Uterus (tissue), 3 donors: ENCODE measurements at regions not wholly inside any gene's neighbourhood (a gene's known extent, or its start where the extent isn't known, plus 50 kb on each side); places are given as distances from the start of the nearest gene placed in this dataset.

Source experiments
- DNase-seq, 2 donors: peaks; one replicate each; pipeline ENCODE4 v3.0.0-alpha.2; 2019 to 2020
- H3K27ac ChIP-seq, 2 donors: fragments of 200-600 bp; sonication (generic); 1 replicate in 1 of 2; 2 replicates in 1 of 2; pipeline ENCODE4 v1.5.1; 2016 to 2018
- H3K27me3 ChIP-seq, 2 donors: fragments of 200-600 bp; sonication (generic); one replicate each; pipeline ENCODE4 v1.5.1; 2018 to 2019; ENCODE audit warnings: control low read depth in 1 of 2
- H3K36me3 ChIP-seq, 2 donors: fragments of 200-600 bp; sonication (generic); one replicate each; pipeline ENCODE4 v1.5.1; 2019; ENCODE audit warnings: control low read depth in 1 of 2
- H3K4me1 ChIP-seq, 2 donors: fragments of 200-600 bp; sonication (generic); one replicate each; pipeline ENCODE4 v1.5.1; 2018 to 2019; ENCODE audit warnings: control low read depth in 1 of 2
- H3K4me3 ChIP-seq, 2 donors: fragments of 200-600 bp; sonication (generic); 1 replicate in 1 of 2; 2 replicates in 1 of 2; pipeline ENCODE4 v1.5.1; 2018 to 2019; ENCODE audit warnings: mild to moderate bottlenecking in 1 of 2
- H3K9me3 ChIP-seq, 2 donors: fragments of 200-600 bp; sonication (generic); one replicate each; pipeline ENCODE4 v1.5.1; 2019; ENCODE audit warnings: control low read depth in 1 of 2
- CTCF ChIP-seq, 4 experiments: fragments of 200-600 bp in 2 of 4; fragments of 450-650 bp in 2 of 4; sonication (generic) in 2 of 4; IDR thresholded peaks; one replicate each; pipeline ENCODE4 v1.5.1; 2016 to 2019; ENCODE audit warnings: antibody characterized with exemption in 4 of 4, mild to moderate bottlenecking in 2 of 4, moderate library complexity in 1 of 4
- POLR2A ChIP-seq, 2 donors: fragments of 450-650 bp; IDR thresholded peaks; one replicate each; pipeline ENCODE4 v1.6.1; 2016; ENCODE audit warnings: antibody characterized with exemption in 2 of 2, mild to moderate bottlenecking in 1 of 2, moderate library complexity in 1 of 2
- intact Hi-C: fragments of 100-400 bp; cut with DNase I; formaldehyde crosslinking; loops from one replicate; pipeline ENCODE4 v1.15.1; 2023; ENCODE audit warnings: low total_unique reads
- donor health status: DM: yes; HTN: yes; CAD: no.

GRCh38 chr1:189786761-189787160 lies 690.9 kb downstream of the BRINP3 start:
- no peak for DNase-seq
- TF ChIP-seq CTCF (IDR thresholded peaks at IDR 0.05) (no peak), POLR2A (IDR thresholded peaks at IDR 0.05) (no peak)

GRCh38 chr1:189787201-189787600 lies 690.5 kb downstream of the BRINP3 start:
- H3K4me3 ChIP-seq, result no peak overlapping the region
- TF ChIP-seq CTCF (IDR thresholded peaks at IDR 0.05), result no peak
- no peak for TF ChIP-seq POLR2A (IDR thresholded peaks at IDR 0.05)
- no peaks in the 10 kb centered on the region for H3K4me1 ChIP-seq
- no peak for DNase-seq
- H3K27me3 ChIP-seq, result no peaks in the 10 kb centered on the region
- H3K27ac ChIP-seq, result no peak overlapping the region
- intact Hi-C loops, result no loop called here
- no peaks in the 10 kb centered on the region for H3K36me3 ChIP-seq
- no peaks in the 10 kb centered on the region for H3K9me3 ChIP-seq

More at GRCh38 chr1:189786761-189787160, 690.9 kb downstream of the BRINP3 start:
- Histone ChIP-seq H3K9me3 (no peaks in the 10 kb centered on the region), H3K27ac (no peak overlapping the region), H3K27me3 (no peaks in the 10 kb centered on the region), H3K4me3 (no peak overlapping the region), H3K36me3 (no peaks in the 10 kb centered on the region), H3K4me1 (no peaks in the 10 kb centered on the region)
- intact Hi-C loops, result no loop called here

- Histone ChIP-seq H3K9me3 (no peaks in the 10 kb centered on the region), H3K36me3 (no peaks in the 10 kb centered on the region), H3K27me3 (no peaks in the 10 kb centered on the region), H3K4me1 (no peaks in the 10 kb centered on the region), H3K27ac (no peak overlapping the region), H3K4me3 (no peak overlapping the region)
- no peak for TF ChIP-seq POLR2A (IDR thresholded peaks at IDR 0.05)
- TF ChIP-seq CTCF (IDR thresholded peaks at IDR 0.05), result no peak
- no peak for DNase-seq
- intact Hi-C loops, result no loop called here
Measured at GRCh38 chr1:189790335-189790734, 687.3 kb downstream of the BRINP3 start.

- no peak overlapping the region for H3K27ac ChIP-seq
- no peak for TF ChIP-seq CTCF (IDR thresholded peaks at IDR 0.05)
- no peak for TF ChIP-seq POLR2A (IDR thresholded peaks at IDR 0.05)
- H3K4me3 ChIP-seq, result no peak overlapping the region
- no peak for DNase-seq
- no peaks in the 10 kb centered on the region for H3K4me1 ChIP-seq
- no peaks in the 10 kb centered on the region for H3K36me3 ChIP-seq
- H3K27me3 ChIP-seq, result no peaks in the 10 kb centered on the region
- H3K9me3 ChIP-seq, result no peaks in the 10 kb centered on the region
- intact Hi-C loops, result no loop called here
Measured at GRCh38 chr1:189803364-189803763, 674.3 kb downstream of the BRINP3 start.

GRCh38 chr1:189804352-189804751 lies 673.3 kb downstream of the BRINP3 start:
- no peaks in the 10 kb centered on the region for H3K9me3 ChIP-seq
- no peaks in the 10 kb centered on the region for H3K4me1 ChIP-seq
- no peak for DNase-seq
- no peak overlapping the region for H3K4me3 ChIP-seq
- TF ChIP-seq CTCF (IDR thresholded peaks at IDR 0.05) (no peak), POLR2A (IDR thresholded peaks at IDR 0.05) (no peak)
- H3K27me3 ChIP-seq, result no peaks in the 10 kb centered on the region
- intact Hi-C loops, result no loop called here
- H3K27ac ChIP-seq, result no peak overlapping the region
- no peaks in the 10 kb centered on the region for H3K36me3 ChIP-seq
